ELR (cell line): ENCODE measurements at regions not wholly inside any gene's neighbourhood (a gene's known extent, or its start where the extent isn't known, plus 50 kb on each side); places are given as distances from the start of the nearest gene placed in this dataset.
"Not testable (repeated sequence)": the region's sequence is repeated elsewhere in the genome, so short reads cannot be mapped to it uniquely, and the experiment has no call there.

Experiments
- DNase-seq: peaks from one replicate; pipeline ENCODE4 v3.0.0-alpha.2; 2015; ENCODE audit warnings: low read depth

DNA sequence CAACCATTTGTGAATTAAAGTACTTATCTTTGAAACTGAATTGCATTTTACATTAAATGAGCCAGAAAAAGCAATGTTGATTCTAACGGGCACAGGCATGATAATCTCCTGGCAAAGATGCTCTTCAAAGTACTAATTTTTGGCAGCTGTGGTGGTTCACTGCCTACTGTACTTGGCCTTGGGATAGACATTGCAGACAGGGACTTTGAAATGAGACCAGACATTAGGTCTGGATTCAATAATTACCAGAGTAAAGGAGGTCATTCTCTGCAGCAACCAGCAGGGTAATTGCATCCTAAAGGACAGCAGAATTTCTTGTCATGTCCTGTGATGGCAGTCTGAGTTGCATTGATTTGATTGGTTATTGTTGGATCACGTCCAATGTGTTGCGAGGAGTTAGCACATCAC, 986.5 kb downstream of the TDRD15 start:
- DNase-seq, result no peak

DNA sequence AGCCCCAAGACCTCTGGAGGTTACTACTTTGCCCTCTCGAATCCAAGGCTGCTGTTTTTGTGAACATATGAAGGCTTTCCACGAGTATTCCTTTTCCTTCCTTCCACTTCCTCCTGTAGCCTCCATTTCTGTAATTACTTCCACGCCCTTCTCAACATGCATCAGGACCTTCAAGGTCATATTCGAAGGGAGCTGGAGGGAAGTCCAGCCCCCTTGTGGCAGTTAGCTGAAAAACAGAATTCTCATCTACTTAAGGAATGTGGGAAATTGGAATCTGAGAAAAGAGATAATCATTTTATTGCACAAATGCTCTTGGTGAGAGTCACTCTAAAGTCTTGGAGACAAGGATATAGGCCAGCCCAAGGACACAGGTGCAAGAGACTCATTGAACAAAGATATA, 1000.2 kb downstream of the TDRD15 start:
- DNase-seq, result peak; percentile 1

DNA sequence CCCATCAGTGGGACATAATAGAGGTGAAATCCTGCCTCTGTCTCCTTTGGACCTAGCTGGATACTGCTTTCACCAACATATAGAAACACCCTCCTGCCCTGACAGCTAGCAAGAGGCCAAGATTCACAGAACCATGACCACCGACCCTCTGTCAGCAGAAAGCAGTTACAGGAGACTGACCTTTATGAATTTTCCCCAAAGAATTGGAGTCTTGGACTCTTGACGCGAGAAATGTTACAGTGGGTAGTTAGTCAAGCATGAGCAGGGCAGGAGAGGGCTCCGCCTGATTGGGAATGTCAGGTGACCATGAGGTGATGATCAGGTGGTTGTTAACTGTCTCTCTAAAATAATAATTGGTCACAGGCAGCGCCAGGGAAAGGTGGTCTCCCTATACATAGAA, 1002.3 kb downstream of the TDRD15 start:
- DNase-seq, result no peak

DNA sequence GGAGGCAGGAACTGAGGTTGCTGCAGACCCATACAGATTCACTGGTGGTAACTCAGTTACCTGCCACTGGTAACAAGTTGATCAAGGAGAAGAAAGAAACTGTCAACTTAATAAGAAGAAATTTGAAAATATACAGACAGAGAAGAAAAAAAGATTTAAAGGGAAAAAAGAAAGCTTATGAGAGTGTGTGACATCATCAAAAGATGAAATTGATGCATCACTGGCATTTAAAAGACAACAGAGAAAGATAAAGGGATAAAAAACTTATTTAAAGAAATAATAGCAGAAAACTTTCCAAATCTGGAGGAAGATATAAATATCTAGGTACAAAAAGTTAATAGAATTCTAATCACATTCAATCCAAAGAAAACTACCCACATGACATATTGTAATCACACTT, 1003.2 kb downstream of the TDRD15 start:
- DNase-seq, result no peak

DNA sequence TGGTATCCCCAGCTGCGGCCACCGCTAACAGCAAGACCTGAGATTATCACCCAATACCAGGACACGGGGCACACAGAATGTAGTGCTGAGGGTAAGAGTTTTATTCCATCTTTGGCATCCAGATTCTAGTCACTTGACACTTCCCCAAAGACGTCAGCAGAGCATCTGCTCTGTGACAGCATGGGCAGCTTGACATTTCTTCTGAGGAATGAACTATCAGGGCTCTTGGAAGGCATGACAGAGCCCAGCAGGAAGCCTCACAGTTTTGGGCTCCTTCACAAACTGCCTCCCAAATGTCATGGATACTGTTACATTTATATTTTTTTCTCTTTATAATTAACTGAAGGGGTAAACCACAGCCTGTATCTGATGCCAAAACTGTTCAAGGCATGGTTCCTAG, 1010.7 kb downstream of the TDRD15 start:
- DNase-seq, result no peak

DNA sequence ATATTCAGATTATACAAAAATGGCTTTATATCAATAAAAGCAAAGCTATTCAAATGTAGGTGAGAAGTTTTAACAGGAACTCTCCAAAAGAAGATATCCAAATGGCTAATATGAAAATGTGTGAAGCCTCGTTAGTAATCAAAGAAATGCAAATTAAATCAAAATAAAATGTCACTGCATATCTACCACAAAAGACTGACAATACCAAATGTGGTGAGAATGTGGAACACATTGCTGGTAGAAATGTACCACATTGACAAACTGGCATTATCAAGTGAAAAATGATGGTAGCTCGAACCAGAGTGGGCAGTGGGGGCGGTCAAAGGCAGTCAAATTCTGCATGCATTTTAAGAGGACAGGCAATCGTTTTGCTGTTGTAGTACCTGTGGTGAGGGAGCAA, 1012.7 kb downstream of the TDRD15 start:
- DNase-seq, result no peak

DNA sequence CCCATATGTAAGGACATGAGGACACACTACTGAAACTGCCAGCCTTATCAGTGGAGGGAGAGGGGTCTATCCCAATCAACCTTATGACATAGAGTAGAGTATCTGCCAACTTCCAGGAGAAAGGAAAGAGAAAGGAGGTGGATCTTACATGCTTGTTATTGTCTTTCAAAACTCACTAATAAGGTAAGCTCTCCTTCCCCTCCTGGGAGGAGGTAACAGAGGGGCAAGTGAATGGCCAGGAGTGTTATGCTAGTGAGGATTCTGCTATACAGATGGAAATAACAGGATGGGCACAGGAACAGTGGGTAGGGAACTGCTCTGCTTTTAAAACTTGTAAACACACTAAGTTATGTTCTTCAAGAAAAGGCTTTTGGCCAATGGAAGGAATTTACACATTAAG, 1020.1 kb downstream of the TDRD15 start:
- no peak for DNase-seq

DNA sequence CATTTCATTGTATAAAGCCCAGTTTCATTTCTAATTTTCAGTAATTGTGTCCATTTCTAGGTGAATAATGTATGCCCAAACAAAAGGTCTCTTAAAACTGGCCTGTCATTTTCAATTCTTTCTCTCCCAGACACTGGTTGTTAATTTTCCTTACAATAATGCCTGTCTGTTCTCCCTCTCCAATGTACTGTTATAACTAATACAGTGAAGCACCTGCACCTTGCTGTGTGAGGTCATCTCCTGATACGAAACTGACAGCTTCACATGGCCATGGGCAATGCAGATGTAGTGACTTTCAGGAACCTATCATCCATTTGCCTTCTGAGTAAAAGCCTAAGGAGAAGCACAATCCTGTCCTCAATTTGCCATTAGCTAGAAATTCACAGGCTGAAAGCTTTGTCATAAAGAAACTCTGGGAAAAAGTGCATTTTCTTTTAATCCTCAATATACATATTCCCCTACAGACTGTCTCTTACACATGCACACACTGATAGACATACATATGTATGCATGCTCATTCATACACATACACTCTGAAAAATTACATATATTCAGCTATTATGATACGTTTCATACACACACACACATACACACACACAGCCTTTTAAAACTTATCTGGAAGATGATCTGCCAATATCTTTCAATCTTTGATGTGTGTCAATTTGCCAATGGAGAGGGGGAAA, 1030.3 kb downstream of the TDRD15 start:
- DNase-seq, result no peak

DNA sequence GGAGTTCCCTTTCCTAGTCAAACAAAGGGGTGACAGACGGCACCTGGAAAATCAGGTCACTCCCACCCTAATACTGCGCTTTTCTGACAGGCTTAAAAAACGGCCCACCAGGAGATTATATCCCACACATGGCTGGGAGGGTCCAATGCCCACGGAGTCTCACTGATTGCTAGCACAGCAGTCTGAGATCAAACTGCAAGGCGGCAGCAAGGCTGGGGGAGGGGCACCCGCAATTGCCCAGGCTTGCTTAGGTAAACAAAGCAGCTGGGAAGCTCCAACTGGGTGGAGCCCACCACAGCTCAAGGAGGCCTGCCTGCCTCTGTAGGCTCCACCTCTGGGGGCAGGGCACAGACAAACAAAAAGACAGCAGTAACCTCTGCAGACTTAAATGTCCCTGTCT, 1032.9 kb downstream of the TDRD15 start:
- not testable (repeated sequence) for DNase-seq

DNA sequence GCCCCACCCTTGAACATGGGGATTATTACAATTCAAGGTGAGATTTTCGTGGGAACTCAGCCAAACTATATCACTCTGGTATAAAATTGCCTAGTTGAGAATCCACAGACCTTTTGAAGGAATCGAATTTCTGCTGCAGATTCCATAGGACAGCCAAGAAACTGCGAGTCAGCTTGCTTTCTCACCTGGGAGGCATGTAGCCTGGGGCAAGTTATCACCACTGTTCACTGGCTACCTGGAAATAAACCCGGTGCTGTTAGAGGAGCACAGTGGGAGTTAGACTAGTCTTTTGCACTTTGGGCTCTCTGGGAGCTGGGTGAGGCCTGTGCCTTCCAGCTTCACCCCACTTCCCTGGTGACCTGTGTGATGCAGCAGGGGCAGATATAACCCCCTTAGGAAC, 1043.5 kb downstream of the TDRD15 start:
- DNase-seq, result no peak

DNA sequence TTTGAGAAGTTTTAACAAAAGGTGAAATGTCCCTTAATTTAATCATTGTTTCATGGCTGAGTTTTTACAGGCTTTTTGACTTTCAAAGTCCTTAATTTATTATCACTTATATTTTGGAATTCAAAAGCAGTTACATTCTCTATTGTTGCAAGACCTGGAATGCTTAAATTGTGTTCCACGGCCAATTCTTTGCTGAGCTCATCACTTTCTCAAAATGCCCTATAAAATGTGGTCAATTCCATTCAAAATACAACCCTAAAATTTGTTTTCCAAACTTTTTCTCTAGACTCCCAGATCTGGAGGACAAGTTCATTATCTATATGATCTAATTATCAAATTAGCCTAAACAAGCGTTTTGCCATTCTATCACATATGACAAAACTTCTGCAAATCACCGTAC, 1051.2 kb downstream of the TDRD15 start:
- DNase-seq, result no peak

DNA sequence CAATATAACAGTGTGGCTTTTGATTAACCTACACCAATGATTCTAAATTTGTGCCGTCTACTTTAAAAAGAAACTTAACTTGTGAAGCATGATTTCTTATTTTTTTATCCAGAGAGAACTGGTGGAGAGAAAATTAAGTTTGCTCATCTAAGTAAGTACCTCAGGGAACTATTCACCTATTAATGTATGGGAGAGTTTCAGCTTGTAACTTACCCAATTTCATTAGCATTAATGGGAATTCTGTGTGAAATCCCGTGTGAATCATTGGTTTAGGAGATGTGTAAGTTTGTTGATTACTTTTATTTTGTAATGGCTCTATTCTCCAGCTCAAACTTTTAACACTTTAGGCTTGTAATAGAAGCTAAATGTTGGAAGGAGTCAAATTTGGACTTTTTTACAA, 1061.5 kb downstream of the TDRD15 start:
- no peak for DNase-seq

DNA sequence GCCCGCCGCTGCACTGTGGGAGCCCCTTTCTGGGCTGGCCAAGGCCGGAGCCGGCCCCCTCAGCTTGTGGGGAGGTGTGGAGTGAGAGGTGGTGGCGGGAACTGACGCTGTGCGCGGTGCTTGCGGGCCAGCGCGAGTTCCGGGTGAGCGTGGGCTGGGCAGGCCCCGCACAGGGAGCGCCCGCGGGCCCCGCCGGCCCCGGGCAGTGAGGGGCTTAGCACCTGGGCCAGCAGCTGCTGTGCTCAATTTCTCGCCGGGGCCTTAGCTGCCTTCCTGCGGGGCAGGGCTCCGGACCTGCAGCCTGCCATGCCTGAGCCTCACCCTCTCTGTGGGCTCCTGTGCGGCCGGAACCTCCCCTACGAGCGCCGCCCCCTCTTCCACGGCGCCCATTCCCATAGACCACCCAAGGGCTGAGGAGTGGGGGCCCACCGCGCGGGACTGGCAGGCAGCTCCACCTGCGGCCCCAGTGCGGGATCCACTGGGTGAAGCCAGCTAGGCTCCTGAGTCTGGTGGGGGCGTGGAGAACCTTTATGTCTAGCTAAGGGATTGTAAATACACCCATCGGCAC, 1062.6 kb downstream of the TDRD15 start:
- not testable (repeated sequence) for DNase-seq

DNA sequence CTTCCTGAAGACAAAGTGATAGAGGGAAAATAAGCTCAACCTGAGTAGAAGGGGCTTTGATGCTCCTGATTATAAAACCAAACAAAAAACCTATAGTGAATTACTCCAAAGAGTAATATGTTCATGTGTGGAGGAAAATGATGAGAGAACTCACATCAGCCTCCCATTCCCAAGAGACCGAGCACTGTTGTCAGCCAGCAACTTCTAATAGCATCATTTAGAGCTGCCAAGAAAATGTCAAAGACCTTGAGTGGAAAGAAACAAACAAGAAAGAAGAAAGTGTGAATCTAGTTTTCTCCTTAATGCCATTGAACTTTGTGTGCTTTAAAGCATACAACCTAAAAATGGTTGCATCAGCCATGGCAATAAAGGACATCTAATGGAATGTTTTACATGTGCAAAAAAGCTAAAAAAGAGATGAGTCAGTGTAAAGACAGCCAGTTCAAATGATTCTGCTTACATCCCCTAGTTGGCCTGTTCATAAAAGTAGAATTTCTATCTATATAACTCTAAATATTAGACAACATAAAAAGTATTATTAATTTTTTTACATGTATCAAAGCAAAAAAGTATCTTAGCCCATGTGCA, 1066.2 kb downstream of the TDRD15 start:
- DNase-seq, result no peak

DNA sequence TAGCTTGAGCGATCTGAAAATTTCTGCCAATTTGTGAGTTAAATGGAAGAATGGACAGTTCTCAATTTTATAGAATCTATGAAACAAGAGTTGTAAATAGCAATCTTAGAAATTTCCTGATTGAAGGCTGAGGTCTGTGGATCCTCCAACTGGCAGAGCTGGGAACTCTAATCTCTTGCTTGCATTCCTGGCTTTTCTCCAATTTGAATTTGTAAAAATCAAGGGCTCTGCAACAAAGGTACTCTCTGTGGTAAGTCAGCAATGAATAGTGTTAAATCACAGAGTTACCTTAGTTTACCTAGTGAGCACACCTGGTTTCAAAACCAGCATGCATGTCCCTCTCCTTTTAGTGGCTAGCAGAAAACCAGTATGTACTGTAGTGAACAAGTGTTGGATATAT, 1070.5 kb downstream of the TDRD15 start:
- no peak for DNase-seq

DNA sequence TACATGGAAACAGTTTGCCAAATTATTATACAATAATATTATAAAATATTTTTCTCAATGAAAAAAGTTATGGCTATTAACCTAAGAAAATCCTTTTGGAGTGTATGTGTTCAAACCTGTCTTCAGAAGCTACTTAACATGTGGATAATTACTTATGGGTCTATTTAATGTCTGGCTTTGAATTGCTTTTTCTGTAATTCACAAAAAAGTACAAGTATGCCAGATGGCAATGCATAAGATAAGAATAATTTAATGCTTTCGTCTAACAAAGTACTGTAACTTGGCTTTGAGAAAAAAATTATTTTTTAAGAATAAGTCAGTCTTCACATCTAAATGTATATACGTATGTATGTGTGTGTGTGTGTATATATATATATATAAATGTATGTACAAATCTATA, 1073.0 kb downstream of the TDRD15 start:
- no peak for DNase-seq

DNA sequence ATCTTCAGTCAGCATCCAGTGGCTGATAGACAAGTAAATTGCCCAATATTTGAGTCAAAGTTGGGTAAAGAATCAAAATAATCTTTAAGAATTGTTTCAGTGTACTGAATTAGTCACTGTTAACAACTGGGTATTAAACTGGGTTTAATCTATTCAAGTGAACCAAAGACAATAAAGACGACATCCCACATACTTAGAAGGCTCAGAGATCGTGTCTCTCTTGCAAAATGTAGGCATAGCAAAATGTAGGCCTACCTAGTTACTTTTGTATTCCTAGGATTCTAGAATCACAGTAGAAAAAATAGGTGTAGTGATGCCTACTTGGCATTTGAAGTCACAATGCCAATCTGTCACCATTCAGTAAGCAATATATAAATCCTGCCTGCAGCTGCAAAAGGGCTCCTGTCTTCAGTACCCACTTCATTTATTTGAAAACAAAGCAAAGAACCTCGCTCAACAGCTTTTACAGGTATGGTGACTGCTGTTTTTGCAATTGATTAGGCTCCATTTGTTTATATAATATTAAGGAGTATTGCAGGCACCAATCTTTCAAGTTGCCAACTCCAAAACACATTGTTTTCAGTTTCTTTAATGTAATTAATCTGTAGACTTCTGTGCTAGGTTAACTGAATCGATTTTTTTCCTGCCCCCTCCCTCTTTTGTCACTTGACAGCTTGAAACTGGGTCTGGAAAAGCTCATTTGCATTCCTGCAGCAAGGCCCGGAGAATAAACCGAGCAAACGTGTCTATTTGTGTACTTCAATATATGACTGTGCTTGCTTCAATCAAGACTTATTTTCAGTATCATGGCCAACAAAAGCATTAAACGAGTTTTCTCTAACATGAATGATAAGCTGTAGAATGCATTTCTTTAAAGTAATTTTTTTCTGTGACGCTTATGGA, 1074.9 kb downstream of the TDRD15 start:
- no peak for DNase-seq

DNA sequence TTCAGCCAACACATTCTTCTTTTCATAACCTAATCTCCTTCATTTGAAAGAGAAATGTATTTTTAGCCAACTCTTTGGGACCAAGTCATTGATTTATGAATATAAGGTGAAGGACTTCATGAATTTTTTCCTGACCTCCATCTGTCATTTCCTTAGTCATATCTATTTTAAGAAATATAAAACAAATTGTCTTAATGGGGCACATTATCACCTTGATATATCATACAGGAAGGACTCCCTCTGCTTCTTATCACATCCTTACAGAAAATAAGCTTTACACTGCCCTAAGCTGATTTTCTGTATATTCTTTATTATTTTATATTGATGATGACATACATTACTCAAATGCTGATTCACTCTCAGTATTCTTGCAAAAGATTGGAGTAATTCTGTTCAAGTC, 1076.2 kb downstream of the TDRD15 start:
- no peak for DNase-seq

DNA sequence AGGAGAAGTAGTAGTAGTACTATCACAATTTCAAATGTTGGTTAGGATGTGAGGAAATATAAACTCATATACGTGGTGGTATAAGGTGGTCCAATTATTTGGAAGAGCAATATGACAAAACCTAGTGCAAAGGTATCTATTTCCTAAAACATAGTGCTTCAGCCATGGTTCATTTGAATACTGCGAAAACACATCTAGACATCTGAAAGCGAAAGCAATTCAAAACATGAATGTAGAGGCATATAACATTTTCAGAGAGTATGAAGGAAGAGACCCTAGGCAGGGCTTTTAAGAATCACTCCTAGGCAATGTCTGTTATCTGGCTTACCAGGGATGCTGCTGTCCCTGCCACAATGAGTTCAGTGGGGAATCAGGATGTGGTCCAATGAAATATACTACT, 1085.8 kb downstream of the TDRD15 start:
- no peak for DNase-seq

DNA sequence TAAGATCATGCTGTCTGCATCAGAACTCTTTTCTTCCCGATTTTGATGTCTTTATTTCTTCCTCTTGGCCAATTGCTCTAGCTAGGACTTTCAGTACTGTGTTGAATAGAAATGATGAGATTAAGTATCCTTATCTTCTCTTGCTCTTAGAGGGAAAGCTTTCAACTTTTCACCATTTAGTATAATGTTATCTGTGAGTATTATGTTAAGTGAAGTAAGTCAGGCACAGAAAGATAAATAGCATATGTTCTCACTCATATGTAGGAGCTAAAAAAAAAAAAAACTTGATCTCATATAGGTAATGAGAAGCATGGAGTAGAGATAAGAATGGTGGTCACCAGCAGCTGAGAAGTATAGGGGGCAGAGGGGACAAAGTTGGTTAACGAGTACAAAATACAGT, 1089.5 kb downstream of the TDRD15 start:
- DNase-seq, result no peak

DNA sequence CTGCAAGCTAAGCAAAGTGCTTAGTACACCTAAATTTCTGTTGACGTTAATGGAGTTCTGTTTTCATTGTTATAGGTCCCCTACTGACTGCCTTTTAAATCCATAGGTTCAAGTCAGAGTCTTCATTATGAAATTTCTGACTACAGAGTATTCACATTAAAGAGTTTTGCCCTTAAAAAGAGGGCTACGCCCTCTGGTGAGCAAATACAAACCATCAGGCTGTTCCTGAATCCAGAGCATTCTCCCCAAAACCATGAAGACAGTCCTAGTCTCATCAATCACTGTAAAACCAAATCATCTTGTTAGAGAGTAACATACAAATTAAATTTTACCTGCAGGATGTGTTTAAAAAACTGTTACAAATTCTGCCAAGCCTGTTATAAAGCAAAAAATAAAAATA, 1091.7 kb downstream of the TDRD15 start:
- no peak for DNase-seq

DNA sequence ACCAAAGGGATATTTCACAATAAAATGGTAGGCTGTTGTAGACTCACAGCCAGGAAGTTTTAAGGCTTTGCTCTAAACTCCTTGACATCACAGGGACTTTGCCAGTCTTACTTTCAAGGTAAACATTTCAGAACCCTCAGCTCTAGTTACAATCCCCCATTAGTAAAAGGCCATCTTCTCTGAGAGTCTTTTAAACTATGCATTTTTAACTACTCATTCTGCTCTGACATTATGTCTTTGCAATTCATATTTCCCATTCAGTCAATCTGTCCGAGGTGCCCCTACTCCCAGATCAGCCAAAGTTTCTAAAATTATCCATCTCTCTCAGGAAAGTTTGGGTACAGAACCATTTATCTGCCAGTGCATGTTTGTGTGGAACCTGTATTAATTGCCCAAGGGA, 1094.1 kb downstream of the TDRD15 start:
- no peak for DNase-seq

DNA sequence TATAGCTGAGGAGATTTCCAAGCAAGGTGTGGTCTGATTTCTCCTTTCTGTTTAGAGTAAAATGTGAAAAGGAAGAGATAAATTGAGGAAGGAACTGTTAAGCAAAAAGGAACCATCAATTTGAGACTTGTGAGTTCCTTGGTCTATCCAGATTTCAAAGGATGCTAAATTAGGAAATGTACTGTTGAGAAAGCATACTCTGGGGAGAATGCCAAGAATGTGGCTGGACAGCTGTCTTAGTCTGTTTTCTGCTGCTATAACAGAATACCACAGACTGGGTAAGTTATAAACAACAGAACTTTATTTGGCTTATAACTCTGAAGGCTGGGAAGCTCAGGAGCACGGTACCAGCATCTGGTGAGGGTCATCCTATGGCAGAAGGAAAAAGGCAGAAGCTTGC, 1097.2 kb downstream of the TDRD15 start:
- DNase-seq, result no peak
